Stomach (tissue), 8 donors: ENCODE measurements at regions not wholly inside any gene's neighbourhood (a gene's known extent, or its start where the extent isn't known, plus 50 kb on each side); places are given as distances from the start of the nearest gene placed in this dataset.

ENCODE experiments used
- DNase-seq, 2 donors: peaks; one replicate each; pipeline versions ENCODE4 v3.0.0 to v3.0.0-alpha.2; 2013 to 2019
- H3K27ac ChIP-seq, 5 donors: fragments of 200-600 bp in 4 of 5; sonication (generic) in 4 of 5; one replicate each; pipeline ENCODE4 v1.5.1; 2013 to 2019; ENCODE audit warnings: mild to moderate bottlenecking in 1 of 5, moderate library complexity in 1 of 5
- H3K27me3 ChIP-seq, 3 donors: fragments of 200-600 bp; sonication (generic); one replicate each; pipeline ENCODE4 v1.5.1; 2017 to 2019; ENCODE audit warnings: mixed run types in 1 of 3
- H3K36me3 ChIP-seq, 4 donors: fragments of 200-600 bp; sonication (generic); 1 replicate in 3 of 4; 2 replicates in 1 of 4; pipeline ENCODE4 v1.5.1; 2016 to 2019
- H3K4me1 ChIP-seq, 4 donors: fragments of 200-600 bp; sonication (generic); one replicate each; pipeline ENCODE4 v1.5.1; 2016 to 2019
- H3K4me3 ChIP-seq, 4 donors: fragments of 200-600 bp; sonication (generic) in 3 of 4; one replicate each; pipeline ENCODE4 v1.5.1; 2016 to 2019; ENCODE audit warnings: mild to moderate bottlenecking in 1 of 4
- H3K9me3 ChIP-seq, 4 donors: fragments of 200-600 bp; sonication (generic); one replicate each; pipeline ENCODE4 v1.5.1; 2016 to 2019
- EP300 ChIP-seq: sonication (generic); formaldehyde crosslinking; IDR thresholded peaks from one replicate; pipeline ENCODE4 v1.6.1; 2017; ENCODE audit warnings: antibody characterized with exemption
- POLR2A ChIP-seq, 4 donors: fragments of 450-650 bp; IDR thresholded peaks; one replicate each; pipeline ENCODE4 v1.6.1; 2016; ENCODE audit warnings: antibody characterized with exemption in 4 of 4, control low read depth in 2 of 4, mild to moderate bottlenecking in 1 of 4, moderate library complexity in 1 of 4
- POLR2AphosphoS5 ChIP-seq, 3 donors: sonication (generic); formaldehyde crosslinking; IDR thresholded peaks; one replicate each; pipeline ENCODE4 v1.6.1; 2016; ENCODE audit warnings: antibody characterized with exemption in 3 of 3
- WGBS, 5 donors: extraction: QIAGEN DNeasy Blood & Tissue Kit in 3 of 5; methylation state at CpG; one replicate each; pipeline versions ENCODE4 v1.1.5 to v1.1.7; 2013 to 2018; 5-methylcytosine and 5-hydroxymethylcytosine counted together
- intact Hi-C: fragments of 100-400 bp; cut with DNase I; formaldehyde crosslinking; loops from one replicate; pipeline ENCODE4 v1.15.1; 2023; ENCODE audit warnings: low total_unique reads
- TF ChIP-seq, protein P1 (sequence below), 7 experiments: fragments of 450-650 bp in 4 of 7; fragments of 200-600 bp in 3 of 7; sonication (generic) in 3 of 7; IDR thresholded peaks; one replicate each; pipeline ENCODE4 v1.5.1; 2016 to 2019; ENCODE audit warnings: antibody characterized with exemption in 7 of 7, control low read depth in 2 of 7, mild to moderate bottlenecking in 1 of 7
- donor health status: healthy with polysubstance abuse.
- donor health status: Bipolar disorder and iron deficiency.
- donor health status: healthy.

DNA sequence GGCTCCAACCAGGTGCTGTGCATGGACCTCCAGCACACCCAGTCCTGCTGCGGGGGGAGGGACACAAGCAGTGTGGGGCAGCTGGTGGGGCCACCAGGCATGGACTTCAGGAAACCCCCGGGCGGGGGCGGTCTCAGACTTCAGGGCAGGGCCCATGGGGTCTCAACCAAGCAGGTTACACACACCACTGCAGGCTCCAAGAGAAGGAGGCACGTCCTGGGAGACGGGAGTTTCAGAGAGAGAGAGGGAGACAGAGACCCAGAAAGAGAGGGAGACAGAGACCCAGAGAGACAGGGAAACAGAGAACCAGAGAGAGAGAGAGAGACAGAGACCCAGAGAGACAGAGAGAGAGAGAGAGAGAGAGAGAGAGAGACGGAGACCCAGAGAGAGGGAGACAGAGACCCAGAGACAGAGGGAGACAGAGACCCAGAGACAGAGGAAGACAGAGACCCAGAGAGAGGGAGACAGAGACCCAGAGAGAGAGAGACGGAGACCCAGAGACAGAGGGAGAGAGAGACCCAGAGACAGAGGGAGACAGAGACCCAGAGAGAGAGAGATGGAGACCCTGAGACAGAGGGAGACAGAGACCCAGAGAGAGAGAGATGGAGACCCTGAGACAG is 128.9 kb downstream of the NCOR2 start:
- no peaks in the 10 kb centered on the region for H3K27me3 ChIP-seq
- peaks cover 13 to 77% (median 61%) of the 10 kb centered on the region in 4 donors for H3K36me3 ChIP-seq
- peaks cover 6 to 36% (median 21%) of the 10 kb centered on the region in 4 donors for H3K4me1 ChIP-seq
- no peak overlapping the region for H3K4me3 ChIP-seq
- H3K27ac ChIP-seq: peak overlapping the region in 3 of 5 donors; percentile 27 to 66 (median 50)
- no peaks in the 10 kb centered on the region for H3K9me3 ChIP-seq
- no peak for DNase-seq
- 66 to 82% (median 72%) methylated on average over 7 to 8 of the region's 8 CpGs for WGBS, 5 donors
- TF ChIP-seq, protein P1, sequence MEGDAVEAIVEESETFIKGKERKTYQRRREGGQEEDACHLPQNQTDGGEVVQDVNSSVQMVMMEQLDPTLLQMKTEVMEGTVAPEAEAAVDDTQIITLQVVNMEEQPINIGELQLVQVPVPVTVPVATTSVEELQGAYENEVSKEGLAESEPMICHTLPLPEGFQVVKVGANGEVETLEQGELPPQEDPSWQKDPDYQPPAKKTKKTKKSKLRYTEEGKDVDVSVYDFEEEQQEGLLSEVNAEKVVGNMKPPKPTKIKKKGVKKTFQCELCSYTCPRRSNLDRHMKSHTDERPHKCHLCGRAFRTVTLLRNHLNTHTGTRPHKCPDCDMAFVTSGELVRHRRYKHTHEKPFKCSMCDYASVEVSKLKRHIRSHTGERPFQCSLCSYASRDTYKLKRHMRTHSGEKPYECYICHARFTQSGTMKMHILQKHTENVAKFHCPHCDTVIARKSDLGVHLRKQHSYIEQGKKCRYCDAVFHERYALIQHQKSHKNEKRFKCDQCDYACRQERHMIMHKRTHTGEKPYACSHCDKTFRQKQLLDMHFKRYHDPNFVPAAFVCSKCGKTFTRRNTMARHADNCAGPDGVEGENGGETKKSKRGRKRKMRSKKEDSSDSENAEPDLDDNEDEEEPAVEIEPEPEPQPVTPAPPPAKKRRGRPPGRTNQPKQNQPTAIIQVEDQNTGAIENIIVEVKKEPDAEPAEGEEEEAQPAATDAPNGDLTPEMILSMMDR (IDR thresholded peaks at IDR 0.05): no peak
- no peak for TF ChIP-seq EP300
- TF ChIP-seq POLR2AphosphoS5 (IDR thresholded peaks at IDR 0.05): no peak
- no peak for TF ChIP-seq POLR2A (IDR thresholded peaks at IDR 0.05)
- intact Hi-C loops: no loop called here

DNA sequence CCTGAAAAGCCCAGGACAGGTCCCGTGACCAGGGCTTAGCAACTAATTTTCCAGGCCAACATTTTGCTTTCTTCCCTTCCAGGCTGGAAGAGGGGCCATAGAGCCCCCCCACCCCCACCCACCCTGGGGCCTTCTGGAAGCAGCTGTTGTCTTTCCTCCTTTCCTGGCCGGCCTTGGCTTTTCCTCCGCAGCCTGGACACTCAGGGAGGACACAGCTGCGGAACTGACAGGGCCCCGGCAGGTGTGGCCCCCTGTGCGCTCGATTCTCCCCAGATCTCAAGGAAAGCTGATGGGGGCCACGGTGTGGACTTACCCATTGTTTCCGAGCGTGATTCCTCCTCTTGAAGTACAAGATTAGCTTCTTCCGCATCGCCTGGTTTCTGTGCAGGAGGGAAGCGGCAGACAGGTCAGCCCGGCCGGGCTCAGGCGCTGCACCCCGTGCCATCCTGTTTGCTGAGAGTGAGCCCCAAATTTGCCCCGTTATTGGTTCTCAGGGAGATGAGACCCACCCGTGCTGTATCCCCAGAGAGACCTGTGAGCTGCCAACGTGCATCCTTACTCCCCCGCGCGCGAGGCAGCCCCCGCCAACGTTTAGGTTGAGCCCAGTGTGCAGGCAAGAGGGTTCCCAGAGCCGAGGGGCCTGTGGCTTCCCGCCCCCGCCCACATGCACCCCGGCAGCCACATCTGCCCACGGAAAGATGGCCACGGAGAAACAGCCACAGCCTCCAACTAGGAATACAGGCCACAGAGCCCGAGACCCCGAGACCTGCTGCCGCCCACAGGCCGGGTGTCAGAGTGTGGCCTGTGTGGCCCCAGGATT is 129.6 kb downstream of the NCOR2 start:
- intact Hi-C loops: no loop called here
- WGBS, 5 donors: 77 to 85% (median 78%) methylated on average over 34 to 36 of the region's 36 CpGs
- H3K9me3 ChIP-seq: no peaks in the 10 kb centered on the region
- no peak for TF ChIP-seq POLR2A (IDR thresholded peaks at IDR 0.05)
- no peak for TF ChIP-seq EP300
- TF ChIP-seq POLR2AphosphoS5 (IDR thresholded peaks at IDR 0.05): no peak
- TF ChIP-seq, protein P1 (IDR thresholded peaks at IDR 0.05): no peak
- no peak for DNase-seq
- no peak overlapping the region for H3K4me3 ChIP-seq
- peak overlapping the region in 3 of 5 donors; percentile 27 to 66 (median 50) for H3K27ac ChIP-seq
- no peaks in the 10 kb centered on the region for H3K27me3 ChIP-seq
- H3K36me3 ChIP-seq: peaks cover 9 to 77% (median 59%) of the 10 kb centered on the region in 4 donors
- H3K4me1 ChIP-seq: peaks cover 6 to 43% (median 24%) of the 10 kb centered on the region in 4 donors

DNA sequence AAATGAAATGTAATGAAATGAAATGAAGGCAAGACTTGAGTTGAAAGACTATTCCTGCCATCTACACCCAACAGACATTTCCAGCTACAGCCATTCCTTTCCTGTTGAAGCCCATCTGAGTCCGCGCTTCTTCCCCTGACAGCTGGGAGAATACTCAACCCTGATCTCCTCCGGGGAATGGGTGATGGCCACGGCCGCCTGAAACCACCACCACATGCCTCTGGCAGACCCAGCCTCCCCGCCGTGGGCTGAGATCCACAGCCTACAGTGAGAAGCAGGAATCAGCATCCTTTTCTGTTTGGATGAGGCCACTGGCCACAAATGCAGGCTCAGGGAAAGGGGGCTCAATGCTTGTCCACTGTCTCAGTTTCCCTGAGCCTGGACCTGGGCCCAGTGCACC is 130.3 kb downstream of the NCOR2 start:
- Histone ChIP-seq H3K36me3 (peaks cover 4 to 71% (median 53%) of the 10 kb centered on the region in 4 donors), H3K4me3 (no peak overlapping the region), H3K27me3 (no peaks in the 10 kb centered on the region), H3K9me3 (no peaks in the 10 kb centered on the region), H3K4me1 (peaks cover 6 to 46% (median 24%) of the 10 kb centered on the region in 4 donors), H3K27ac (peak overlapping the region in 3 of 5 donors; percentile 27 to 66 (median 50))
- TF ChIP-seq POLR2AphosphoS5 (IDR thresholded peaks at IDR 0.05) (no peak), POLR2A (IDR thresholded peaks at IDR 0.05) (no peak)
- intact Hi-C loops: no loop called here
- no peak for DNase-seq
- WGBS, 5 donors: 68 to 80% (median 76%) methylated on average over 7 of the region's 7 CpGs

DNA sequence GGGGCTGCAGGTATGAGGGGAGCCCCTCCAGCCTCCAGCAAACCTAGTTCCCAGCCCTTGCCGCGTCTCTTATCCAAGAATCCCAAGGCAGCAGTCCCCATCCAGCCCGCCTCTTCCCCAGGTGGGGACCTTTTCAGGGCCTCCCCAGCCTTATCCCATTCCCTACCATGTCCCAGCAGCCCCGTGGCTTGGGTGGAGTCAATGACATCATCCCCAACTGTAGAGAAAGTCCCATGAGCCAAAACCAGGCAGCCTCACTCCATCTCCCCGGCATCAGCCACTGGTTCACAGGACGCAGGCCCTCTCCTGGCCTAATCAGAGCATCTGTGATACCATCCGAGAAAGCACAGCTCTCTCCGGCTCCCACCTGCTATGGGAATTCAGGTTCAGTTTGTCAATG is 131.0 kb downstream of the NCOR2 start:
- Histone ChIP-seq H3K4me3 (no peak overlapping the region), H3K36me3 (peaks cover 0 to 64% (median 47%) of the 10 kb centered on the region in 4 donors), H3K4me1 (peaks cover 6 to 42% (median 23%) of the 10 kb centered on the region in 4 donors), H3K27me3 (no peaks in the 10 kb centered on the region), H3K9me3 (no peaks in the 10 kb centered on the region), H3K27ac (no peak overlapping the region)
- 73 to 91% (median 75%) methylated on average over 4 to 8 of the region's 8 CpGs for WGBS, 5 donors
- peak in 1 of 2 donors; percentile 53 for DNase-seq
- TF ChIP-seq POLR2A (IDR thresholded peaks at IDR 0.05) (no peak), POLR2AphosphoS5 (IDR thresholded peaks at IDR 0.05) (no peak), EP300 (no peak)
- TF ChIP-seq, protein P1 (IDR thresholded peaks at IDR 0.05): no peak
- intact Hi-C loops: no loop called here
